ENCODE measurements at regions not wholly inside any gene's neighbourhood (a gene's known extent, or its start where the extent isn't known, plus 50 kb on each side); places are given as distances from the start of the nearest gene placed in this dataset.

DNA sequence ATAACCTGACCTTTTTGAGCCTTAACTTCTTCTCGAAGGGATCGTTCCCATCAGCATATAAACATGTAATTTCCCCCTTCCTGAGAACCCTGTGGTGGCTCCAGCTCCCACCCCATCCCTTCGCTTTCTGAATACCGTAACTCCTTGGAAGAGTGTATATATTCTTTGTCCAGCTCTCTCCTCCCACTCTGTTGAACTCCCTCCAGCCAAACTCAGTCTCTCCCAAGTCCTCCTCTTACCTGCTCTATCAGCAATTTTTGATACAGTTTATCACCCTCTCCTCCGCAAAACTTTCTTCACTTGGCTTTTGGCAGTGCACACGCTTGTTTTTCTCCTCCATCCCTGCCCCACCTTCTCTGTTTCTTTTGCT, 109.9 kb upstream of the SLC25A33 start:
- peak overlapping the region; percentile 46 to 91 for H3K4me3 ChIP-seq (ENCODE audit: low read depth in 2 of 2, low read length in 2 of 2)
- H3K36me3 ChIP-seq (ENCODE audit: control insufficient read depth, insufficient read depth, low read length): no peaks in the 10 kb centered on the region
- H3K4me1 ChIP-seq (ENCODE audit: control insufficient read depth, insufficient read depth, low read length): peaks cover 22% of the 10 kb centered on the region
- H3K27ac ChIP-seq (ENCODE audit: low read length): peak overlapping the region; percentile 97
- TF ChIP-seq POLR2AphosphoS5 (IDR thresholded peaks at IDR 0.05; ENCODE audit: low read depth, low read length) (no peak), TCF7L2 (IDR thresholded peaks at IDR 0.05; ENCODE audit: low read depth, low read length) (no peak), SIN3A (IDR thresholded peaks at IDR 0.05; ENCODE audit: borderline replicate concordance, insufficient read depth, low read depth, low read length) (no peak)
- TF ChIP-seq, protein P1, sequence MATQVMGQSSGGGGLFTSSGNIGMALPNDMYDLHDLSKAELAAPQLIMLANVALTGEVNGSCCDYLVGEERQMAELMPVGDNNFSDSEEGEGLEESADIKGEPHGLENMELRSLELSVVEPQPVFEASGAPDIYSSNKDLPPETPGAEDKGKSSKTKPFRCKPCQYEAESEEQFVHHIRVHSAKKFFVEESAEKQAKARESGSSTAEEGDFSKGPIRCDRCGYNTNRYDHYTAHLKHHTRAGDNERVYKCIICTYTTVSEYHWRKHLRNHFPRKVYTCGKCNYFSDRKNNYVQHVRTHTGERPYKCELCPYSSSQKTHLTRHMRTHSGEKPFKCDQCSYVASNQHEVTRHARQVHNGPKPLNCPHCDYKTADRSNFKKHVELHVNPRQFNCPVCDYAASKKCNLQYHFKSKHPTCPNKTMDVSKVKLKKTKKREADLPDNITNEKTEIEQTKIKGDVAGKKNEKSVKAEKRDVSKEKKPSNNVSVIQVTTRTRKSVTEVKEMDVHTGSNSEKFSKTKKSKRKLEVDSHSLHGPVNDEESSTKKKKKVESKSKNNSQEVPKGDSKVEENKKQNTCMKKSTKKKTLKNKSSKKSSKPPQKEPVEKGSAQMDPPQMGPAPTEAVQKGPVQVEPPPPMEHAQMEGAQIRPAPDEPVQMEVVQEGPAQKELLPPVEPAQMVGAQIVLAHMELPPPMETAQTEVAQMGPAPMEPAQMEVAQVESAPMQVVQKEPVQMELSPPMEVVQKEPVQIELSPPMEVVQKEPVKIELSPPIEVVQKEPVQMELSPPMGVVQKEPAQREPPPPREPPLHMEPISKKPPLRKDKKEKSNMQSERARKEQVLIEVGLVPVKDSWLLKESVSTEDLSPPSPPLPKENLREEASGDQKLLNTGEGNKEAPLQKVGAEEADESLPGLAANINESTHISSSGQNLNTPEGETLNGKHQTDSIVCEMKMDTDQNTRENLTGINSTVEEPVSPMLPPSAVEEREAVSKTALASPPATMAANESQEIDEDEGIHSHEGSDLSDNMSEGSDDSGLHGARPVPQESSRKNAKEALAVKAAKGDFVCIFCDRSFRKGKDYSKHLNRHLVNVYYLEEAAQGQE (IDR thresholded peaks at IDR 0.05; ENCODE audit: insufficient read depth in 1 of 2, low read depth in 2 of 2, low read length in 1 of 2): no peak
- TF ChIP-seq, protein P2, sequence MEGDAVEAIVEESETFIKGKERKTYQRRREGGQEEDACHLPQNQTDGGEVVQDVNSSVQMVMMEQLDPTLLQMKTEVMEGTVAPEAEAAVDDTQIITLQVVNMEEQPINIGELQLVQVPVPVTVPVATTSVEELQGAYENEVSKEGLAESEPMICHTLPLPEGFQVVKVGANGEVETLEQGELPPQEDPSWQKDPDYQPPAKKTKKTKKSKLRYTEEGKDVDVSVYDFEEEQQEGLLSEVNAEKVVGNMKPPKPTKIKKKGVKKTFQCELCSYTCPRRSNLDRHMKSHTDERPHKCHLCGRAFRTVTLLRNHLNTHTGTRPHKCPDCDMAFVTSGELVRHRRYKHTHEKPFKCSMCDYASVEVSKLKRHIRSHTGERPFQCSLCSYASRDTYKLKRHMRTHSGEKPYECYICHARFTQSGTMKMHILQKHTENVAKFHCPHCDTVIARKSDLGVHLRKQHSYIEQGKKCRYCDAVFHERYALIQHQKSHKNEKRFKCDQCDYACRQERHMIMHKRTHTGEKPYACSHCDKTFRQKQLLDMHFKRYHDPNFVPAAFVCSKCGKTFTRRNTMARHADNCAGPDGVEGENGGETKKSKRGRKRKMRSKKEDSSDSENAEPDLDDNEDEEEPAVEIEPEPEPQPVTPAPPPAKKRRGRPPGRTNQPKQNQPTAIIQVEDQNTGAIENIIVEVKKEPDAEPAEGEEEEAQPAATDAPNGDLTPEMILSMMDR (IDR thresholded peaks at IDR 0.05): no peak
- in situ Hi-C loops (cut with HindIII; ENCODE audit: low pct_unique_long_range_greater_than_20kb, low sequenced_read_pairs): no loop called here
- no peaks in the 10 kb centered on the region for H3K9me3 ChIP-seq (ENCODE audit: control insufficient read depth, insufficient read depth, low read depth, low read length)
- intact Hi-C loops (cut with micrococcal nuclease; ENCODE audit: unreplicated experiment): no loop called here
- ATAC-seq (peak; percentile 3), DNase-seq (ENCODE audit: low read depth, low spot score) (no peak)
- H3K27me3 ChIP-seq (ENCODE audit: control insufficient read depth, insufficient read depth, low read length): no peaks in the 10 kb centered on the region
- BruUV-seq (replicated peaks): TSS peak; percentile 98
- ChIA-PET CTCF (interaction anchor here (0.6 kb wide), 1 partner anchor 33 kb away, joined by 5 read pairs; no protein-coding TSS in a partner anchor), POLR2A (no interaction called here)

DNA sequence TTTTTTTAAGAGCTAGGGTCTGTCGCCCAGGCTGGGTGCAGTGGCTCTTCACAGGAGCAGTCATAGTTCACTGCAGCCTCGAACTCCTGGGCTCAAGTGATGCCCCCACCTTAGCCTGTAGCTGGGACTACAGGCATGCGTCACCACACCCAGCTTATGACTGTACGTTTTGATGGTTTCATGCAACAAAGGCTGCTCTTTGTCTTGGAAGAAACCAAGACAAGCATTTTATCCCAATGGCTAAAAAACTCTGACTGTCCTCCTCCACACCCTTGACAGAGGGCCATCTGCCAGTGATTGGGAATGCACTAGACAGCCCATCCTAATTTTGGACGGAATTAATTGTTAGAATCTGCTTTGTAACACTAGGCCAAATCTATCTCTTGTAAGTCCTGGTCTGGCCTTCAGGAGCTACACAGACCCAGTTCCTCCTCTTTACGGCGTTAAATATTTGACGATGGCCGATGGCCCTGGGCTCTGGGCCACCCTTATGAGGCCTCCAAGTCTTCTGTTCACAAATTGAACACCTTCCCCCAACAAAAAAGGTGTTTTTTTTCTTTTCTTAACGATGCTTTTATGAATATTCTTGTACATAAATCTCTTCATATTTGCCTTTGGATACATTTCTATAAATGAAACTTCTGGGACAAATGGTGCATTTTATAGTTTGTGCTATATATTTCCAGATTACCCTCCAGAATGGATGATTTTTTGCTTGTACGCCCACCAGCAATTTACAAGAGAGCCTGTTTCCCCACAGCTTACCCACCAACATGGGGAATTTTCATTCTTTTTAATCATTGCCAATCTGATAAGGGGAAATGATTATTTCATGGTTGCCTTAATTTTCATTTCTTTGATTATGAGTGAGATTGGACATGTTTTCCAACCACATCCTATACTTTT, 104.8 kb upstream of the SLC25A33 start:
- CTCF ChIA-PET: no interaction called here
- no peak for ATAC-seq
- POLR2A ChIA-PET: interaction anchor here (0.7 kb wide), 1 partner anchor 8 kb away, joined by 3 read pairs; no protein-coding TSS in a partner anchor
- Histone ChIP-seq H3K9me3 (ENCODE audit: control insufficient read depth, insufficient read depth, low read depth, low read length) (no peaks in the 10 kb centered on the region), H3K4me3 (ENCODE audit: low read depth in 2 of 2, low read length in 2 of 2) (no peak overlapping the region), H3K36me3 (ENCODE audit: control insufficient read depth, insufficient read depth, low read length) (no peaks in the 10 kb centered on the region), H3K27me3 (ENCODE audit: control insufficient read depth, insufficient read depth, low read length) (no peaks in the 10 kb centered on the region), H3K4me1 (ENCODE audit: control insufficient read depth, insufficient read depth, low read length) (peaks cover 51% of the 10 kb centered on the region), H3K27ac (ENCODE audit: low read length) (peak overlapping the region; percentile 82)
- intact Hi-C loops (cut with micrococcal nuclease; ENCODE audit: unreplicated experiment): no loop called here
- in situ Hi-C loops (cut with HindIII; ENCODE audit: low pct_unique_long_range_greater_than_20kb, low sequenced_read_pairs): no loop called here
- no TSS peak for BruUV-seq (replicated peaks)
- TF ChIP-seq SIN3A (IDR thresholded peaks at IDR 0.05; ENCODE audit: borderline replicate concordance, insufficient read depth, low read depth, low read length) (no peak), TCF7L2 (IDR thresholded peaks at IDR 0.05; ENCODE audit: low read depth, low read length) (peak; percentile 66; the same call in 1 of the 2 replicates)
- DNase-seq (ENCODE audit: low read depth, low spot score): no peak

DNA sequence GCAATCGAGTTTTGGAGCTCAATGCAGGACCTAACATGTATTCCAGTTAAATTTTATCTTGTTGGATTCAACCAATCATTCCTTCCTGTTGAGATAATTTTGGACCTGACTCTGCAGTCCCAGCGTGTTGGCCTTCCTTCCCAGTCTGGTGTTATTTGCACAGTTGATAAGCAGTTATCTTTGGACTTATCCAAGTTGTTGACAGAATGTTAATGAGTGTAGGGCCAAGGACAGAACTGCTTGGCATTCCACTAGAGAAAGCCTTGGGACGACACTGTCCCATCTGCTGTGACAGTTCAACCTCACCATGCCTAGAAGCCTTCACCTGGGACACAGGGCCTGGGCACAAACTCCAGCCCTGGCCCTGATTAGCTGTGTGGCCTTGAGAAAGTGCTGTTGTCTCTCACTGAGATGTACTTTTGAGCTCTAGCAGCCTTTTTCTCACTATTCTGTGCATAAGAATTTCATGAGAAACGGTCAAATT, 104.1 kb upstream of the SLC25A33 start:
- no TSS peak for BruUV-seq (replicated peaks)
- H3K9me3 ChIP-seq (ENCODE audit: control insufficient read depth, insufficient read depth, low read depth, low read length): no peaks in the 10 kb centered on the region
- no peaks in the 10 kb centered on the region for H3K36me3 ChIP-seq (ENCODE audit: control insufficient read depth, insufficient read depth, low read length)
- no peaks in the 10 kb centered on the region for H3K27me3 ChIP-seq (ENCODE audit: control insufficient read depth, insufficient read depth, low read length)
- DNase-seq (ENCODE audit: low read depth, low spot score) (no peak), ATAC-seq (no peak)
- H3K4me3 ChIP-seq (ENCODE audit: low read depth in 2 of 2, low read length in 2 of 2): no peak overlapping the region
- in situ Hi-C loops (cut with HindIII; ENCODE audit: low pct_unique_long_range_greater_than_20kb, low sequenced_read_pairs) (no loop called here), intact Hi-C loops (cut with micrococcal nuclease; ENCODE audit: unreplicated experiment) (no loop called here)
- CTCF ChIA-PET: no interaction called here
- TF ChIP-seq TCF7L2 (IDR thresholded peaks at IDR 0.05; ENCODE audit: low read depth, low read length): peak; percentile 44; the same call in 1 of the 2 replicates
- TF ChIP-seq, protein P1 (IDR thresholded peaks at IDR 0.05; ENCODE audit: insufficient read depth in 1 of 2, low read depth in 2 of 2, low read length in 1 of 2): no peak
- peaks cover 49% of the 10 kb centered on the region for H3K4me1 ChIP-seq (ENCODE audit: control insufficient read depth, insufficient read depth, low read length)
- H3K27ac ChIP-seq (ENCODE audit: low read length): peak overlapping the region; percentile 82
- POLR2A ChIA-PET: no interaction called here
